ENCODE measurements at regions not wholly inside any gene's neighbourhood (a gene's known extent, or its start where the extent isn't known, plus 50 kb on each side); places are given as distances from the start of the nearest gene placed in this dataset.

- Histone ChIP-seq H3K27me3 (ENCODE audit: insufficient read depth, low read length) (no peaks in the 10 kb centered on the region), H3K27ac (ENCODE audit: low read depth, low read length) (no peak overlapping the region), H4K20me1 (ENCODE audit: insufficient read depth, low read length) (no peaks in the 10 kb centered on the region), H3K4me1 (ENCODE audit: insufficient read depth, low read length) (peaks cover 27% of the 10 kb centered on the region), H2AFZ (ENCODE audit: low read depth, low read length) (no peak overlapping the region), H3K4me3 (ENCODE audit: insufficient read depth, low read depth, low read length) (no peak overlapping the region), H3K36me3 (ENCODE audit: insufficient read depth, low read length) (no peaks in the 10 kb centered on the region), H3K9me3 (ENCODE audit: insufficient read depth, low read depth, low read length) (no peaks in the 10 kb centered on the region), H3K4me2 (ENCODE audit: low read length) (no peak overlapping the region), H3K79me2 (ENCODE audit: insufficient read depth, low read length) (no peaks in the 10 kb centered on the region), H3K9ac (ENCODE audit: low read length) (no peak overlapping the region)
- DNase-seq (ENCODE audit: low read depth) (no peak), FAIRE-seq (no peak)
- peaks cover 11% of the 10 kb centered on the region for H3K9me3 Mint-ChIP-seq (ENCODE audit: unreplicated experiment)
- no peaks in the 10 kb centered on the region for H3K27me3 Mint-ChIP-seq (ENCODE audit: low read depth, unreplicated experiment)
- no peaks in the 10 kb centered on the region for H3K4me1 Mint-ChIP-seq (ENCODE audit: low read depth, unreplicated experiment)
- no peaks in the 10 kb centered on the region for H3K36me3 Mint-ChIP-seq (ENCODE audit: low read depth, unreplicated experiment)
- H3K4me3 Mint-ChIP-seq (ENCODE audit: unreplicated experiment) = no peak overlapping the region
- no peak overlapping the region for H3K27ac Mint-ChIP-seq (ENCODE audit: unreplicated experiment)
- TF ChIP-seq CTCF (IDR thresholded peaks at IDR 0.05; ENCODE audit: insufficient read depth, low read depth, low read length) (no peak), EZH2 (IDR thresholded peaks at IDR 0.05; ENCODE audit: insufficient read depth, low read length) (no peak)
Observed at GRCh38 chr10:90414926-90415325, 442.9 kb downstream of the HTR7 start.

GRCh38 chr10:90417029-90417428 lies 440.8 kb downstream of the HTR7 start:
- Histone ChIP-seq H3K27ac (ENCODE audit: low read depth, low read length) (peak overlapping the region; percentile 55), H3K36me3 (ENCODE audit: insufficient read depth, low read length) (no peaks in the 10 kb centered on the region), H2AFZ (ENCODE audit: low read depth, low read length) (no peak overlapping the region), H4K20me1 (ENCODE audit: insufficient read depth, low read length) (no peaks in the 10 kb centered on the region), H3K79me2 (ENCODE audit: insufficient read depth, low read length) (no peaks in the 10 kb centered on the region), H3K9me3 (ENCODE audit: insufficient read depth, low read depth, low read length) (no peaks in the 10 kb centered on the region), H3K9ac (ENCODE audit: low read length) (no peak overlapping the region), H3K4me1 (ENCODE audit: insufficient read depth, low read length) (peaks cover 27% of the 10 kb centered on the region), H3K4me2 (ENCODE audit: low read length) (no peak overlapping the region), H3K27me3 (ENCODE audit: insufficient read depth, low read length) (no peaks in the 10 kb centered on the region), H3K4me3 (ENCODE audit: insufficient read depth, low read depth, low read length) (no peak overlapping the region)
- Mint-ChIP-seq H3K4me3 (ENCODE audit: unreplicated experiment) (no peak overlapping the region), H3K36me3 (ENCODE audit: low read depth, unreplicated experiment) (no peaks in the 10 kb centered on the region), H3K9me3 (ENCODE audit: unreplicated experiment) (no peaks in the 10 kb centered on the region), H3K27ac (ENCODE audit: unreplicated experiment) (no peak overlapping the region), H3K4me1 (ENCODE audit: low read depth, unreplicated experiment) (peaks cover 5% of the 10 kb centered on the region), H3K27me3 (ENCODE audit: low read depth, unreplicated experiment) (no peaks in the 10 kb centered on the region)
- TF ChIP-seq EZH2 (IDR thresholded peaks at IDR 0.05; ENCODE audit: insufficient read depth, low read length) = no peak
- TF ChIP-seq CTCF (IDR thresholded peaks at IDR 0.05; ENCODE audit: insufficient read depth, low read depth, low read length) = no peak
- FAIRE-seq (no peak), DNase-seq (ENCODE audit: low read depth) (peak; percentile 82)

- FAIRE-seq (no peak), DNase-seq (ENCODE audit: low read depth) (peak; percentile 22)
- H3K4me1 Mint-ChIP-seq (ENCODE audit: low read depth, unreplicated experiment) = peaks cover 5% of the 10 kb centered on the region
- H3K4me3 ChIP-seq (ENCODE audit: insufficient read depth, low read depth, low read length) = no peak overlapping the region
- H3K79me2 ChIP-seq (ENCODE audit: insufficient read depth, low read length) = no peaks in the 10 kb centered on the region
- H3K36me3 Mint-ChIP-seq (ENCODE audit: low read depth, unreplicated experiment) = no peaks in the 10 kb centered on the region
- TF ChIP-seq EZH2 (IDR thresholded peaks at IDR 0.05; ENCODE audit: insufficient read depth, low read length) = no peak
- no peak for TF ChIP-seq CTCF (IDR thresholded peaks at IDR 0.05; ENCODE audit: insufficient read depth, low read depth, low read length)
- no peak overlapping the region for H3K27ac Mint-ChIP-seq (ENCODE audit: unreplicated experiment)
- H3K36me3 ChIP-seq (ENCODE audit: insufficient read depth, low read length) = no peaks in the 10 kb centered on the region
- H3K27ac ChIP-seq (ENCODE audit: low read depth, low read length) = peak overlapping the region; percentile 55
- H3K9me3 Mint-ChIP-seq (ENCODE audit: unreplicated experiment) = no peaks in the 10 kb centered on the region
- peaks cover 27% of the 10 kb centered on the region for H3K4me1 ChIP-seq (ENCODE audit: insufficient read depth, low read length)
- H2AFZ ChIP-seq (ENCODE audit: low read depth, low read length) = no peak overlapping the region
- peak overlapping the region; percentile 6 for H3K4me2 ChIP-seq (ENCODE audit: low read length)
- H3K27me3 Mint-ChIP-seq (ENCODE audit: low read depth, unreplicated experiment) = no peaks in the 10 kb centered on the region
- H3K27me3 ChIP-seq (ENCODE audit: insufficient read depth, low read length) = no peaks in the 10 kb centered on the region
- no peaks in the 10 kb centered on the region for H4K20me1 ChIP-seq (ENCODE audit: insufficient read depth, low read length)
- H3K4me3 Mint-ChIP-seq (ENCODE audit: unreplicated experiment) = no peak overlapping the region
- H3K9me3 ChIP-seq (ENCODE audit: insufficient read depth, low read depth, low read length) = no peaks in the 10 kb centered on the region
- no peak overlapping the region for H3K9ac ChIP-seq (ENCODE audit: low read length)
Observed at GRCh38 chr10:90417476-90418210, 440.2 kb downstream of the HTR7 start.
